GM18870 (cell line): ENCODE measurements at regions not wholly inside any gene's neighbourhood (a gene's known extent, or its start where the extent isn't known, plus 50 kb on each side); places are given as distances from the start of the nearest gene placed in this dataset.
"Not testable (repeated sequence)": the region's sequence is repeated elsewhere in the genome, so short reads cannot be mapped to it uniquely, and the experiment has no call there.

ENCODE experiments used
- ATAC-seq: cut with Tn5 transposase; IDR thresholded peaks from one replicate; pipeline ENCODE4 v1.9.1; 2021; ENCODE audit warnings: moderate library complexity; ENCODE audit not compliant: unreplicated experiment

GRCh38 chr12:127608359-127608758 is 658.6 kb upstream of the TMEM132C start:
- ATAC-seq: not testable (repeated sequence)

- ATAC-seq: no peak
Measured at GRCh38 chr12:127613056-127613455, 653.9 kb upstream of the TMEM132C start.

GRCh38 chr12:127619869-127620734 is 646.9 kb upstream of the TMEM132C start:
- ATAC-seq: no peak

- no peak for ATAC-seq
Measured at GRCh38 chr12:127620735-127621355, 646.1 kb upstream of the TMEM132C start.

GRCh38 chr12:127621366-127621765 is 645.6 kb upstream of the TMEM132C start:
- no peak for ATAC-seq

GRCh38 chr12:127623362-127623761 is 643.6 kb upstream of the TMEM132C start:
- ATAC-seq: no peak

- no peak for ATAC-seq
Measured at GRCh38 chr12:127625176-127625771, 641.7 kb upstream of the TMEM132C start.

- ATAC-seq: no peak
Measured at GRCh38 chr12:127628645-127629044, 638.3 kb upstream of the TMEM132C start.

- no peak for ATAC-seq
Measured at GRCh38 chr12:127629066-127629820, 637.7 kb upstream of the TMEM132C start.

GRCh38 chr12:127632461-127632860 is 634.5 kb upstream of the TMEM132C start:
- ATAC-seq: no peak

GRCh38 chr12:127635838-127636237 is 631.1 kb upstream of the TMEM132C start:
- no peak for ATAC-seq

- ATAC-seq: no peak
Measured at GRCh38 chr12:127636882-127637281, 630.1 kb upstream of the TMEM132C start.

- ATAC-seq: no peak
Measured at GRCh38 chr12:127640181-127640886, 626.6 kb upstream of the TMEM132C start.

- ATAC-seq: no peak
Measured at GRCh38 chr12:127642208-127642607, 624.8 kb upstream of the TMEM132C start.

- ATAC-seq: no peak
Measured at GRCh38 chr12:127648321-127648720, 618.6 kb upstream of the TMEM132C start.

- ATAC-seq: no peak
Measured at GRCh38 chr12:127649961-127650360, 617.0 kb upstream of the TMEM132C start.

- no peak for ATAC-seq
Measured at GRCh38 chr12:127650626-127651025, 616.3 kb upstream of the TMEM132C start.

- ATAC-seq: no peak
Measured at GRCh38 chr12:127652281-127652680, 614.7 kb upstream of the TMEM132C start.

- ATAC-seq: no peak
Measured at GRCh38 chr12:127654383-127654985, 612.5 kb upstream of the TMEM132C start.

GRCh38 chr12:127655691-127656090 is 611.3 kb upstream of the TMEM132C start:
- no peak for ATAC-seq
